NCI-H345 (cell line): ENCODE measurements at regions not wholly inside any gene's neighbourhood (a gene's known extent, or its start where the extent isn't known, plus 50 kb on each side); places are given as distances from the start of the nearest gene placed in this dataset.

Experiments used
- DNase-seq: peaks from one replicate; lab custom pipeline; 2025; lab: John Stamatoyannopoulos, UW

DNA sequence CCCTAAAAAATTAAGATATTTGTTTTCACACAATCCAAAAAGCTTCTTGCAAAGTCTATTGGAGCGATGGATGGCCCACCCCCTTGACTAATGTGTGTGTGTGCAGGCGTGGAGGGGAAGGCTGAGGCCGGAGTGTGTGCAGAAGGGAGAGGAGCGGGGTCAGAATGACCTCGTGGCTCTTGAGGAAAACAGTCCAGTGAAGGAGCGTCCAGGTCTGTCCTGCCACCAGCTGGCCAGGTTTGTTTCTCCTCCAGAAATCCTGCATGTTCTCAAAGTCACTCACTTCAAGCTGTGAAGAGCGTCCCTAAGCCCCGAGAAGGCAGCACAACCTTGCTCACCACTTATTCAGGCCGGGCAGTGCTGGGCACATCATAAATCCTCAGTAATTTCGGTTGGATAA, 69.5 kb upstream of the SSX2IP start:
- DNase-seq = no peak

DNA sequence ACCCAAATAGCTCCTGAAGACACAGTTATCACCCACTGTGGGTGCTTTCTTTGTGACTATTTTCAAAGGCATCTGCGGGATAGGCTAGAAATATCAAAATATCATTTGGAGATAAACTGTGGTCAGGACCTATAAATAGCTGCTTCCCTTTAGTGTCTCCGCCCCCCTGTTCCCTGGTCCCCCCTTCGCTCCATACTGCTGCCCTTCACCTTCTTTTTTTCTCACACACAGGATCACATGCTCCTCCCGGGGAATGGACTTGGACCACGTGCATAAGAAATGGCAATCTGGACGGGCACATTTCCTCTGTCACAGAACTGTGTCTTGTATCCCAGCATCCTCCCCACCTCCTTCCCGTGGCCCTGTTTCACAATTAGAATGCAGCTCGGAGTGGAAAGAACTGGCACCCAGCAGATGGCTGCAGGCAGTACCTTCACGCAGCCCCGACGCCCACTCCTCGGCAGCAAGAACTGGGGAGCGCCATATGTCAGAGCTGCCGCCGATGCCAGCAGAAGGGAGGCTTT, 68.8 kb upstream of the SSX2IP start:
- peak; percentile 12 for DNase-seq

- DNase-seq = no peak
Observed at GRCh38 chr1:84758476-84758875, 68.2 kb upstream of the SSX2IP start.

DNA sequence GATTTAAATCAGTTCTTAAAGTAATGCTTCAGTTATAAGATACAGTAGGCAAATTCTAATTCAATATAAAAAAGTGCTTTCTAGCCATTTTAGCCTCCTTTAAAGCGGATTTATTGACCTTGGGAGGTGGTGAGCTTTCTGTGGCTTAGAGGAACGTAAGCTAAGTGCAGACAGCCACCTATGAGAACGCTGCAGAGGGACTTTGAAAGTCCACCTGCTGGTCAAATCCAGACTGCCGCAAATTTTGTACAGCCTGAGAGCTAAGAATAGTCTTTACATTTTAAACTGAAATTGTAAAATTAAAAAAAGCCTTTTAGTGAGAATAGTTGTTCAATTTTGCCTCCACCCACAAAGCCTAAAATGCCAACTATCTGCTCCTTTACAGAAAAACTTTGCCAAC, 67.0 kb upstream of the SSX2IP start:
- DNase-seq = no peak

- no peak for DNase-seq
Observed at GRCh38 chr1:84756455-84757082, 66.3 kb upstream of the SSX2IP start.

DNA sequence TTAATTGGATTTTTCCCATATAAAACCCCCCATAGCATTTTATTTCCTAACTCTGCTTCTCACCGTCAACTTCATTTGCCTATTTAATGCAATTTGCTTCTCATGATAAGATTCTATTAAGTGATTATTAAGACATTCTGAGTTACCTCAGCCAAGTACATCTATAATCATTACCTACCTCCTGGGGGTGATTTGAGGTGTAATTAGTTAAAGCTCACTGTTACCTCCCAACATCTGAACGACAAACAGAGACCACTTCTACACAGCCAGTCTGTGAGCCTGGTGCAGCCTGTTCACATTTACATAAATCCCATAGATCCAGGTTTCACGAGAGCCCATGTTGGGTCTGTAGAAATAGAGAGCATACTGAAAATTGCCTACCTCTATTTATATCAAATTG, 65.7 kb upstream of the SSX2IP start:
- DNase-seq = no peak

DNA sequence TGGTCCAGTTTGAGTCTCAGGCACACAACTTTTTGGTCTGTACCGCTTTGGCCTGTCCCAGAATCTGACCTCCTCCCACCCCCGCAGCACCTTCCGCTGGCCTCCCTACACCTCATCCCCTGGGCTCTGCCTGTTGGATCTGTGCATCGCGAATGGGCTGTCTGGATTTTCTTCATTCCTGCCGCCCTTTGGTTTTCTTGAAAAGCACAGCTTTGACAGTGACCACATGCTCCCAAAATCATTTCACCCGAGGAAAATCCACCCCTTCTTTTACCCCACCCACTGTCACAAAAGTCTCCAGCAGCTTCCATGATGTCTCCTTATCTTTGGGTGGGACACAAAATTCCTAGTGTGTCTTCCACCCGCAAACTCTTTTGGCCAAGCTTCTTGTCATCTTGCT, 65.0 kb upstream of the SSX2IP start:
- DNase-seq = no peak

- no peak for DNase-seq
Observed at GRCh38 chr1:84754386-84754703, 64.1 kb upstream of the SSX2IP start.

GRCh38 chr1:84753516-84754385, 63.5 kb upstream of the SSX2IP start:
- peak; percentile 81 for DNase-seq

- DNase-seq = no peak
Observed at GRCh38 chr1:84750110-84750730, 60.0 kb upstream of the SSX2IP start.

GRCh38 chr1:84749427-84749826, 59.2 kb upstream of the SSX2IP start:
- no peak for DNase-seq

DNA sequence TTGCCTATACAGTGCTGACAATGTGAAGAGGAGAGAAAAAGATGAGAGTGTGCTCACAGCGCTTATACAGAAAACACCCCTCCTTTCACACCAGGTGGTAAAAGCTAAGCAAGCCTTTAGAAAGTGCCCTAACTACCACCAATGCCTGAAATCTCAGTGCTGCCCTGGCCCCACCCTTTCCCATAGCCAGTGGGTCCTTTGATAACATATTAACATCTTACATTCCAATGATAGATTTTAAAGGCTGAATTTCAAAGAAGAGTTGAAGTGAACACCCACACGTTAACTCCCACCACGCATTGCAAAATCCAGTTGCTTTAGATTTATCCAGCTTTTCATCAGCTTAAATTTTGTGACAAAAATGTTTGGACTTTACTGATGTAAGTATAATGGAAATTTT, 58.1 kb upstream of the SSX2IP start:
- DNase-seq = peak; percentile 4

- DNase-seq = no peak
Observed at GRCh38 chr1:84745857-84746256, 55.6 kb upstream of the SSX2IP start.

GRCh38 chr1:84743896-84744295, 53.6 kb upstream of the SSX2IP start:
- no peak for DNase-seq

GRCh38 chr1:84742653-84743052, 52.4 kb upstream of the SSX2IP start:
- DNase-seq = no peak

- no peak for DNase-seq
Observed at GRCh38 chr1:84740050-84740714, 49.9 kb upstream of the SSX2IP start.
